Chondrocyte (in vitro differentiated cells): ENCODE measurements at regions not wholly inside any gene's neighbourhood (a gene's known extent, or its start where the extent isn't known, plus 50 kb on each side); places are given as distances from the start of the nearest gene placed in this dataset.
A peak's percentile ranks its signal among the peaks of the same experiment; 100 is the strongest.

Source experiments
- DNase-seq: peaks from one replicate; pipeline ENCODE4 v3.0.0; 2021; ENCODE audit warnings: mixed read lengths, low spot score
- H3K27ac Mint-ChIP-seq: one replicate; pipeline ENCODE4 v1.8.0; 2021; ENCODE audit warnings: mild to moderate bottlenecking, moderate library complexity, mixed read lengths; ENCODE audit not compliant: unreplicated experiment
- H3K27me3 Mint-ChIP-seq: 2 replicates; pipeline ENCODE4 v1.8.0; 2021; ENCODE audit warnings: low read depth, mixed read lengths
- H3K36me3 Mint-ChIP-seq: 2 replicates; pipeline ENCODE4 v1.8.0; 2021; ENCODE audit warnings: low read depth, mixed read lengths
- H3K4me1 Mint-ChIP-seq: 2 replicates; pipeline ENCODE4 v1.8.0; 2021; ENCODE audit warnings: low read depth, mild to moderate bottlenecking, mixed read lengths
- H3K4me3 Mint-ChIP-seq: one replicate; pipeline ENCODE4 v1.8.0; 2021; ENCODE audit warnings: mild to moderate bottlenecking, moderate library complexity, mixed read lengths; ENCODE audit not compliant: unreplicated experiment
- H3K9me3 Mint-ChIP-seq: 2 replicates; pipeline ENCODE4 v1.8.0; 2021; ENCODE audit warnings: low read depth, mixed read lengths
- CTCF ChIP-seq: fragments of 200-600 bp; sonication (generic); IDR thresholded peaks from 2 replicates; pipeline ENCODE4 v1.5.0; 2021; ENCODE audit warnings: antibody characterized with exemption, mild to moderate bottlenecking, moderate library complexity

- peaks cover 10% of the 10 kb centered on the region for H3K4me1 Mint-ChIP-seq
- no peak overlapping the region for H3K4me3 Mint-ChIP-seq
- no peaks in the 10 kb centered on the region for H3K36me3 Mint-ChIP-seq
- TF ChIP-seq CTCF, result no peak
- peaks cover 14% of the 10 kb centered on the region for H3K27me3 Mint-ChIP-seq
- no peak overlapping the region for H3K27ac Mint-ChIP-seq
- H3K9me3 Mint-ChIP-seq, result no peaks in the 10 kb centered on the region
- DNase-seq, result no peak
Observed at GRCh38 chr7:125661-126060, 66.7 kb upstream of the FAM20C start.

GRCh38 chr7:126368-126767 lies 66.0 kb upstream of the FAM20C start:
- Mint-ChIP-seq H3K4me3 (no peak overlapping the region), H3K36me3 (no peaks in the 10 kb centered on the region), H3K4me1 (peaks cover 10% of the 10 kb centered on the region), H3K9me3 (no peaks in the 10 kb centered on the region), H3K27me3 (peaks cover 11% of the 10 kb centered on the region), H3K27ac (no peak overlapping the region)
- no peak for DNase-seq
- no peak for TF ChIP-seq CTCF

- Mint-ChIP-seq H3K27me3 (peaks cover 6% of the 10 kb centered on the region), H3K27ac (no peak overlapping the region), H3K9me3 (no peaks in the 10 kb centered on the region), H3K4me1 (peaks cover 10% of the 10 kb centered on the region), H3K36me3 (no peaks in the 10 kb centered on the region), H3K4me3 (no peak overlapping the region)
- TF ChIP-seq CTCF, result no peak
- no peak for DNase-seq
Observed at GRCh38 chr7:127064-127598, 65.2 kb upstream of the FAM20C start.

GRCh38 chr7:128171-129080 lies 63.9 kb upstream of the FAM20C start:
- H3K9me3 Mint-ChIP-seq, result no peaks in the 10 kb centered on the region
- H3K27ac Mint-ChIP-seq, result no peak overlapping the region
- no peaks in the 10 kb centered on the region for H3K36me3 Mint-ChIP-seq
- no peak for TF ChIP-seq CTCF
- peaks cover 5% of the 10 kb centered on the region for H3K27me3 Mint-ChIP-seq
- peaks cover 10% of the 10 kb centered on the region for H3K4me1 Mint-ChIP-seq
- no peak overlapping the region for H3K4me3 Mint-ChIP-seq
- no peak for DNase-seq

GRCh38 chr7:129366-130221 lies 62.8 kb upstream of the FAM20C start:
- no peak for DNase-seq
- peaks cover 5% of the 10 kb centered on the region for H3K27me3 Mint-ChIP-seq
- peak overlapping the region; percentile 17 for H3K27ac Mint-ChIP-seq
- H3K36me3 Mint-ChIP-seq, result no peaks in the 10 kb centered on the region
- no peak for TF ChIP-seq CTCF
- peaks cover 10% of the 10 kb centered on the region for H3K4me1 Mint-ChIP-seq
- no peak overlapping the region for H3K4me3 Mint-ChIP-seq
- no peaks in the 10 kb centered on the region for H3K9me3 Mint-ChIP-seq
